ENCODE measurements at regions not wholly inside any gene's neighbourhood (a gene's known extent, or its start where the extent isn't known, plus 50 kb on each side); places are given as distances from the start of the nearest gene placed in this dataset.

DNA sequence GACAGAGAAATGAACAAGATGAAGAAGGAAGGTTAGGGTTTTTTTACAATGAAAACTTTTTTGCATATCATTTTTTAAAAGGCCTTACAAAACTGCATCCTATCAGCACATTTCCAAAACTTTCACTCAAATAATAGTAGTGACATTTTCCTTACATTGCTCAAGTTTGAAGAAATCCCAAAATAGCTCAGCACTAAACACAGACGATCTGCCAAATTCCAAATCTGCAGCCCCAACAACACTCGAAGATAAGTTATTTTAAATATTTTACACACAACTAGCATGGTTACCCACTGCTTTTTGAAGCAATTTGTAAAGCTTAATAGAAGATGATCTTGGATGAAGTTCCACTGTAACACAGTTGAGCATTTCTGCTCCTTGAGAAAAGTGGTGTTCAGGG, 535.6 kb upstream of the ALCAM start:
- no peak for TF ChIP-seq POLR2A (IDR thresholded peaks at IDR 0.05; ENCODE audit: low read depth)
- TF ChIP-seq, protein P1, sequence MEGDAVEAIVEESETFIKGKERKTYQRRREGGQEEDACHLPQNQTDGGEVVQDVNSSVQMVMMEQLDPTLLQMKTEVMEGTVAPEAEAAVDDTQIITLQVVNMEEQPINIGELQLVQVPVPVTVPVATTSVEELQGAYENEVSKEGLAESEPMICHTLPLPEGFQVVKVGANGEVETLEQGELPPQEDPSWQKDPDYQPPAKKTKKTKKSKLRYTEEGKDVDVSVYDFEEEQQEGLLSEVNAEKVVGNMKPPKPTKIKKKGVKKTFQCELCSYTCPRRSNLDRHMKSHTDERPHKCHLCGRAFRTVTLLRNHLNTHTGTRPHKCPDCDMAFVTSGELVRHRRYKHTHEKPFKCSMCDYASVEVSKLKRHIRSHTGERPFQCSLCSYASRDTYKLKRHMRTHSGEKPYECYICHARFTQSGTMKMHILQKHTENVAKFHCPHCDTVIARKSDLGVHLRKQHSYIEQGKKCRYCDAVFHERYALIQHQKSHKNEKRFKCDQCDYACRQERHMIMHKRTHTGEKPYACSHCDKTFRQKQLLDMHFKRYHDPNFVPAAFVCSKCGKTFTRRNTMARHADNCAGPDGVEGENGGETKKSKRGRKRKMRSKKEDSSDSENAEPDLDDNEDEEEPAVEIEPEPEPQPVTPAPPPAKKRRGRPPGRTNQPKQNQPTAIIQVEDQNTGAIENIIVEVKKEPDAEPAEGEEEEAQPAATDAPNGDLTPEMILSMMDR (IDR thresholded peaks at IDR 0.05) = no peak
